Epithelial cell of proximal tubule (primary cell): ENCODE measurements at regions not wholly inside any gene's neighbourhood (a gene's known extent, or its start where the extent isn't known, plus 50 kb on each side); places are given as distances from the start of the nearest gene placed in this dataset.

Experiments
- DNase-seq: peaks from one replicate; pipeline ENCODE4 v3.0.0-alpha.2; 2011; ENCODE audit warnings: low read depth
- H3K4me3 ChIP-seq: 2 replicates; pipeline ENCODE4 v1.5.1; 2011; ENCODE audit warnings: low read depth, mild to moderate bottlenecking, low read length
- TF ChIP-seq, protein P1 (sequence below): conservative IDR thresholded peaks from 2 replicates; pipeline ENCODE4 v1.5.1; 2012; ENCODE audit warnings: low read depth, mild to moderate bottlenecking, low read length

DNA sequence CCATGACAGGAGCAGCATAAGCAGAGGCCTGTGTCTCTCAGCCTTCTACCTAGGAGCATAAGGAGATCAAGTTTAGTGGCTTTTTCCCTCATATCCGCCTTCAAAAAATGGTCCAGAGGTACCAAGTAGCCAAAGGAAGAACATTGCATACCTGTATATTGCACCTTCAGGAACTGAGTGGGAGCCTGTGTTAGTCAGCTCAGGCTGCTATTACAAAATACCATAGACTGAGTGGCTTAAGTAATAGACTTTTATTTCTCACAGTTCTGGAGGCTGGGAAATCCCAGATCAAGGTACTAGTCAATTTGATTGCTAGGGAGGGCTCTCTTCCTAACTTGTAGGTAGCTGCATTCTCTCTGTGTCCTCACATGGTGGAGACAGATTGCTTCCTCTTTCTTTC, 597.4 kb upstream of the PTGER4 start:
- no peak overlapping the region for H3K4me3 ChIP-seq
- TF ChIP-seq, protein P1, sequence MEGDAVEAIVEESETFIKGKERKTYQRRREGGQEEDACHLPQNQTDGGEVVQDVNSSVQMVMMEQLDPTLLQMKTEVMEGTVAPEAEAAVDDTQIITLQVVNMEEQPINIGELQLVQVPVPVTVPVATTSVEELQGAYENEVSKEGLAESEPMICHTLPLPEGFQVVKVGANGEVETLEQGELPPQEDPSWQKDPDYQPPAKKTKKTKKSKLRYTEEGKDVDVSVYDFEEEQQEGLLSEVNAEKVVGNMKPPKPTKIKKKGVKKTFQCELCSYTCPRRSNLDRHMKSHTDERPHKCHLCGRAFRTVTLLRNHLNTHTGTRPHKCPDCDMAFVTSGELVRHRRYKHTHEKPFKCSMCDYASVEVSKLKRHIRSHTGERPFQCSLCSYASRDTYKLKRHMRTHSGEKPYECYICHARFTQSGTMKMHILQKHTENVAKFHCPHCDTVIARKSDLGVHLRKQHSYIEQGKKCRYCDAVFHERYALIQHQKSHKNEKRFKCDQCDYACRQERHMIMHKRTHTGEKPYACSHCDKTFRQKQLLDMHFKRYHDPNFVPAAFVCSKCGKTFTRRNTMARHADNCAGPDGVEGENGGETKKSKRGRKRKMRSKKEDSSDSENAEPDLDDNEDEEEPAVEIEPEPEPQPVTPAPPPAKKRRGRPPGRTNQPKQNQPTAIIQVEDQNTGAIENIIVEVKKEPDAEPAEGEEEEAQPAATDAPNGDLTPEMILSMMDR, result no peak
- no peak for DNase-seq

DNA sequence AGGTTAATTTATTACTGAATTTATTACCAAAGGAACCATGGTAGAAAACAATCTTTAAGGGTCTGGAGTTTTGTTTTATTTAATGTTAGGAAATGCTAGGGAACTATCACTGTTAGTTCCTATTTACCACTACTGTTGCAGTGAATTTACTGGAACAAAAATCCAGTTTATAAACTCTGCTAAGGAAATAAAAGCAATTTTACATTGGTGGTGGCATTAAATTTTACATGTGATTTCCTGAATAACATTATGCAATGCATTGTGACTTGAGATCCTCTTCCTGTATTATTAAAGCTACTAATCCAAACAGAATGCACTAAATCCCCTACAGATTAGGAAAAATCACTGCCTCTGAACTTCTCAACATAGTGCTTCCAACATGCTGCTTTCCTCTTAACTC, 599.5 kb upstream of the PTGER4 start:
- H3K4me3 ChIP-seq, result no peak overlapping the region
- TF ChIP-seq, protein P1, result no peak
- DNase-seq, result no peak

DNA sequence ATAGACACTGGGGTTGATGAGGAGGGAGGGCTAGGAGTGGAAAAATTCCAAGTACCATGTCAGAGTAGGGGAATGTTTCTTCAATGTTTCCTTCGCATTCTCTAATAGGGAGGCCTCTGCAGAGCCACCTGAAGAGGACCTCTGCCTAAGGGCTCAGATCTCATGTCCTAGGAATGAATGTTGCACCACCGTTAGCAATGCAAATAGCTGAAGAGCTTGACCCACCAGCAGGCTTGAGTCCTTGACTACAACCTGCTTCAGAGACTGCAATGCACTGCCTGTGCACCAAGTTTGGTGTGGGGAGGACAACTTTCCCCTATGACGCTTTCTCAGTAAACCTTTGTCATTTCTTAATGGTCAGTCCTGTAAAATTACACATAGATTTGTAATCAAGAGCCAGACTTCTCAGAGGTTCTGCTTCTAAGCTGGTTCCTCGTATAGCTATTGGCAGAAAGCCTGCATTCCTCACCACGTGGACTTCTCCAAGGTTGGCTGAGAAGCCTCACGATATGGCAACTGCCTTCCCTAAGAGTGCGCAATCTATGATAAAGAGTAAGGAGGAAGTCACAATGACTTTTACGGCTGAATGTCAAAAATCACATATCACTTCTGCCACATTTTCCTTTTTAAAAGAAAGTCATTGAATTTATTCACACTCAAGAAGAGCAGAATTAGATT, 600.7 kb upstream of the PTGER4 start:
- TF ChIP-seq, protein P1, result no peak
- DNase-seq, result no peak
- no peak overlapping the region for H3K4me3 ChIP-seq

DNA sequence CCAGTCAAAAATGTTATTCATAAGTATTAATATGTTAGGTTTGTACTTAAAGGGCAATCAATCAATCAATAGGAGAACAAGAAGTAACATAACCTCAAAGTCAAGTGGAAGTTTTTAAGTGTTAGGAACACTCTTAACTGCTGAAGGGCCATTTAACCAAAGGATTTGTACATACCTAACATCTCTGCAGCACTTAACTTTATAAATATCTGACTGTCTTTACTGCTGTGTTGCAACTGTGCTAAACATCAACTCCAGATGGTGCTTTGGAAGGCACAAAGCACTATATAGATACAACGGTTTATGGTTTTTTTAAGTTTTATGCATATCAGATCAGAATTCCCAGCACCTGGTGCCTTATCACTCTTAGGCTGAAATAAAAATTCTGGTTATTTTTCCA, 604.9 kb upstream of the PTGER4 start:
- H3K4me3 ChIP-seq, result no peak overlapping the region
- TF ChIP-seq, protein P1, result no peak
- DNase-seq, result no peak

DNA sequence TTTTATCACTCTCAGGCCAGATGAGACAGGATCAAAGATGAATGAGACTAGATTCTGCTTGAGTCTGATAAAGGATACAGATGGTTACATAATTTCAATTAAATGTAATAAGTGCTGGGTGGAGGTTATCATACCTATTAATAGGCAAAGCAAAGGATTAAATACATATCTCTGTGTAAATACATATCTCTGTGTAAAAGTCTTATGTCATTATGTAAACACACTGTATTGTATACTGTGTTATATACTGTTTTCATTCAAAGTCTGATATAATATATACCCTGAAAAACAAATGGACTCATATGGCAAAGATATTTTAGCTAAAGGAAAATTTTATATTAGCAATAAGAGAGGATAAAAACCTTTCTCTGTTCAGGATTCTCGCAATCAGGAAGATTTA, 605.8 kb upstream of the PTGER4 start:
- DNase-seq, result no peak
- TF ChIP-seq, protein P1, result no peak
- no peak overlapping the region for H3K4me3 ChIP-seq

DNA sequence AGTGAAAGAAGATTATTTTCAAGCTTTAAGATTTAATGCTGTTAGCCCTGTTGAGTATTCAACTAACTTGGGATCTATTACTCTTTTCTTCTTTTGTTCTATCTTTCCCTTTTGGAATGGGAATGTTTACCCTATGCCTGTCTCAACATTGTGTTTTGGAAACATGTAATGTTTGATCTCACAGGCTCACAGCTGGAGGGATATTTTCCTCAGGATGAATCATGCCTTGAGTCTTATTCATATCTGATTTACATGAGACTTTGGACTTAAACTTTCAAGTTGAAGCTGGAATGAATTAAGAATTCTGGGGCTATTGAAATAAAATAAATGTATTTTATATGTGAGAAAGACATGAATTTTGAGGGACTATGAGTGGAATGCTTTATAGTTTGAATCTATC, 607.8 kb upstream of the PTGER4 start:
- H3K4me3 ChIP-seq, result no peak overlapping the region
- peak; percentile 41 for DNase-seq
- TF ChIP-seq, protein P1, result no peak

DNA sequence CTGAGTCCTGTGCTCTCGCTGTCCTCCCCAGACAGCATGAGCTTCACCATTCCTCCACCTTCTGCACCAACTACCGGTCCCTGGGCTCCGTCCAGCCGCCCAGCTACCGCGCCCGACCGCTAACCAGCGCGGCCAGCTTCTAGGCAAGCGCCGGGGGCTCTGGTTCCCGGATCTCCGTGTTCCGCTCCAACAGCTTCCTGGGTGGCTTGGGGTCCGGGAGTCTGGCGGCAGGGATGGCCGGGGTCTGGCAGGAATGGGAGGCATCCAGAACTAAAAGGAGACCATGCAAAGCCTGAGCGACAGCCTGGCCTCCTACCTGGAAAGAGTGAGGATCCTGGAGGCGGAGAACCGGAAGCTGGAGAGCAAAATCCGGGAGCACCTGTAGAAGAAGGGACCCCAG, 613.1 kb upstream of the PTGER4 start:
- no peak for DNase-seq
- TF ChIP-seq, protein P1, result no peak
- H3K4me3 ChIP-seq, result no peak overlapping the region
